ENCODE measurements at regions not wholly inside any gene's neighbourhood (a gene's known extent, or its start where the extent isn't known, plus 50 kb on each side); places are given as distances from the start of the nearest gene placed in this dataset.
A peak's percentile ranks its signal among the peaks of the same experiment; 100 is the strongest.

DNA sequence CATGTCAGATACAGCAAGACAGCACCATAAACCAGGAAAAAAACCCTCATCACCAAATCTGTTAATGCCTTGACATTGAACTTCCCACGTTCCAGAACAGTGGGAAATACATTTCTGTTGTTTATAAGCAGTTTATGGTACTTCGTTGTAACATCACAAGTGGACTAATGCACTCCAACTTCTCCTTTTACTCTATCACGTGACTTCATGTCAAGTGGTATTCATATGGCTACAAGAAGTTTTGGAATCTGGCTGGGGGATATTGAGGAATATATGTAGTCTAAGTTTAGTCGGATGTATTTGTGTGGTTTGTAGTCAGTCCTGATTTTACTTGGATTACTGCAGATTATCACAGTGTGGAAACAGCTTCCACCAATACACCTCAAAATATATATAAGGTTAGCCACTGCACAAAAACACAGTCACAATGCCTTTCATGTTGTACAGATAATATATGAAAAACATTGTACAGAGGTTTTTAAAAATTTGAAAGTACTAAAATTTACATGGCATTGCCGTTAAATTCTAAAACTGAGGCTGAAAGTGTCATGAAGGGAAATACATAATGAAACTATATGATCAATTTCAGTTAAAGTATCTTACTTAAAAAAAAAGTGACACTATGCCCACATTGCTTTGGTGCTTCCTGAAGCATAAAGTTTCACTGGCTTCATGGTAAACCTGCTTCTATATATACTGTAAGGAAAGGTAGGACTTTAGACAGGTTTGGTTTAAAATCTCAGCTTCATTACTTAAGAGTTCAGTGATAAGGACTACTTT, 134.1 kb downstream of the CASP12 start:
- no peak for DNase-seq (ENCODE audit: low spot score)
- Mint-ChIP-seq H3K36me3 (peaks cover 29% of the 10 kb centered on the region), H3K4me1 (peaks cover 31% of the 10 kb centered on the region), H3K9me3 (peaks cover 26% of the 10 kb centered on the region), H3K4me3 (no peak overlapping the region), H3K27me3 (ENCODE audit: low read depth) (no peaks in the 10 kb centered on the region), H3K27ac (0 out of 2 replicates have a peak overlapping the region, but pooled peaks have one; percentile 4)
- no peak for ATAC-seq
- CTCF ChIA-PET: no interaction called here
- POLR2A ChIA-PET: no interaction called here
- TF ChIP-seq, protein P1, sequence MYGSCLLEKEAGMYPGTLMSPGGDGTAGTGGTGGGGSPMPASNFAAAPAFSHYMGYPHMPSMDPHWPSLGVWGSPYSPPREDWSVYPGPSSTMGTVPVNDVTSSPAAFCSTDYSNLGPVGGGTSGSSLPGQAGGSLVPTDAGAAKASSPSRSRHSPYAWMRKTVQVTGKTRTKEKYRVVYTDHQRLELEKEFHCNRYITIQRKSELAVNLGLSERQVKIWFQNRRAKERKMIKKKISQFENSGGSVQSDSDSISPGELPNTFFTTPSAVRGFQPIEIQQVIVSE (CRISPR knock-in tag; IDR thresholded peaks at IDR 0.05; ENCODE audit: borderline replicate concordance): no peak
- TF ChIP-seq CTCF (IDR thresholded peaks at IDR 0.05) (no peak), ZNF423 (CRISPR knock-in tag; IDR thresholded peaks at IDR 0.05) (no peak), GRHL2 (CRISPR knock-in tag; IDR thresholded peaks at IDR 0.05; ENCODE audit: insufficient replicate concordance, severe bottlenecking) (no peak), NR2C2 (CRISPR knock-in tag; IDR thresholded peaks at IDR 0.05) (no peak), ZNF416 (CRISPR knock-in tag; IDR thresholded peaks at IDR 0.05) (no peak), TEAD1 (CRISPR knock-in tag; IDR thresholded peaks at IDR 0.05) (no peak), MXD4 (CRISPR knock-in tag; IDR thresholded peaks at IDR 0.05; ENCODE audit: borderline replicate concordance) (no peak), JUN (CRISPR knock-in tag; IDR thresholded peaks at IDR 0.05) (no peak), ELF4 (CRISPR knock-in tag; IDR thresholded peaks at IDR 0.05; ENCODE audit: low read depth) (no peak)
- TF ChIP-seq, protein P2, sequence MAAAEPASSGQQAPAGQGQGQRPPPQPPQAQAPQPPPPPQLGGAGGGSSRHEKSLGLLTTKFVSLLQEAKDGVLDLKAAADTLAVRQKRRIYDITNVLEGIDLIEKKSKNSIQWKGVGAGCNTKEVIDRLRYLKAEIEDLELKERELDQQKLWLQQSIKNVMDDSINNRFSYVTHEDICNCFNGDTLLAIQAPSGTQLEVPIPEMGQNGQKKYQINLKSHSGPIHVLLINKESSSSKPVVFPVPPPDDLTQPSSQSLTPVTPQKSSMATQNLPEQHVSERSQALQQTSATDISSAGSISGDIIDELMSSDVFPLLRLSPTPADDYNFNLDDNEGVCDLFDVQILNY (CRISPR knock-in tag; IDR thresholded peaks at IDR 0.05): no peak

GRCh38 chr11:104761511-104761910, 136.7 kb downstream of the CASP12 start:
- Mint-ChIP-seq H3K9me3 (peaks cover 30% of the 10 kb centered on the region), H3K4me1 (peaks cover 31% of the 10 kb centered on the region), H3K36me3 (peaks cover 27% of the 10 kb centered on the region), H3K27me3 (ENCODE audit: low read depth) (no peaks in the 10 kb centered on the region), H3K4me3 (no peak overlapping the region), H3K27ac (no peak overlapping the region)
- CTCF ChIA-PET: no interaction called here
- POLR2A ChIA-PET: no interaction called here
- ATAC-seq (no peak), DNase-seq (ENCODE audit: low spot score) (no peak)
- TF ChIP-seq ZNF671 (CRISPR knock-in tag; IDR thresholded peaks at IDR 0.05) (no peak), NR3C1 (CRISPR knock-in tag; conservative IDR thresholded peaks at IDR 0.05; ENCODE audit: low read depth) (no peak), PREB (CRISPR knock-in tag; IDR thresholded peaks at IDR 0.05; ENCODE audit: borderline replicate concordance) (no peak), RELA (CRISPR knock-in tag; IDR thresholded peaks at IDR 0.05; ENCODE audit: borderline replicate concordance) (no peak)

- DNase-seq (ENCODE audit: low spot score) (no peak), ATAC-seq (no peak)
- Mint-ChIP-seq H3K27me3 (ENCODE audit: low read depth) (no peaks in the 10 kb centered on the region), H3K4me3 (no peak overlapping the region), H3K27ac (no peak overlapping the region), H3K4me1 (peaks cover 18% of the 10 kb centered on the region), H3K36me3 (peaks cover 27% of the 10 kb centered on the region), H3K9me3 (peaks cover 30% of the 10 kb centered on the region)
- ChIA-PET CTCF (no interaction called here), POLR2A (no interaction called here)
- TF ChIP-seq OVOL2 (CRISPR knock-in tag; IDR thresholded peaks at IDR 0.05; ENCODE audit: borderline replicate concordance): no peak
- TF ChIP-seq TEAD1 (CRISPR knock-in tag; IDR thresholded peaks at IDR 0.05): no peak
- TF ChIP-seq E2F1 (CRISPR knock-in tag; IDR thresholded peaks at IDR 0.05): no peak
- TF ChIP-seq FOXK1 (CRISPR knock-in tag; IDR thresholded peaks at IDR 0.05): no peak
- no peak for TF ChIP-seq ZNF263 (CRISPR knock-in tag; IDR thresholded peaks at IDR 0.05; ENCODE audit: low read depth)
- no peak for TF ChIP-seq SP1 (CRISPR knock-in tag; conservative IDR thresholded peaks at IDR 0.05)
- TF ChIP-seq, protein P3, sequence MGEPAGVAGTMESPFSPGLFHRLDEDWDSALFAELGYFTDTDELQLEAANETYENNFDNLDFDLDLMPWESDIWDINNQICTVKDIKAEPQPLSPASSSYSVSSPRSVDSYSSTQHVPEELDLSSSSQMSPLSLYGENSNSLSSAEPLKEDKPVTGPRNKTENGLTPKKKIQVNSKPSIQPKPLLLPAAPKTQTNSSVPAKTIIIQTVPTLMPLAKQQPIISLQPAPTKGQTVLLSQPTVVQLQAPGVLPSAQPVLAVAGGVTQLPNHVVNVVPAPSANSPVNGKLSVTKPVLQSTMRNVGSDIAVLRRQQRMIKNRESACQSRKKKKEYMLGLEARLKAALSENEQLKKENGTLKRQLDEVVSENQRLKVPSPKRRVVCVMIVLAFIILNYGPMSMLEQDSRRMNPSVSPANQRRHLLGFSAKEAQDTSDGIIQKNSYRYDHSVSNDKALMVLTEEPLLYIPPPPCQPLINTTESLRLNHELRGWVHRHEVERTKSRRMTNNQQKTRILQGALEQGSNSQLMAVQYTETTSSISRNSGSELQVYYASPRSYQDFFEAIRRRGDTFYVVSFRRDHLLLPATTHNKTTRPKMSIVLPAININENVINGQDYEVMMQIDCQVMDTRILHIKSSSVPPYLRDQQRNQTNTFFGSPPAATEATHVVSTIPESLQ (CRISPR knock-in tag; IDR thresholded peaks at IDR 0.05): no peak
These were observed 138.8 kb downstream of the CASP12 start for GRCh38 chr11:104759464-104759863.
